NB4 (cell line): ENCODE measurements at regions not wholly inside any gene's neighbourhood (a gene's known extent, or its start where the extent isn't known, plus 50 kb on each side); places are given as distances from the start of the nearest gene placed in this dataset.

Experiments used
- MYC ChIP-seq: IDR thresholded peaks from 2 replicates; pipeline ENCODE4 v1.6.1; 2011; ENCODE audit warnings: low read depth, low read length
- TF ChIP-seq, protein P1 (sequence below): IDR thresholded peaks from one replicate; pipeline ENCODE4 v1.5.1; 2012; ENCODE audit warnings: low read depth, low read length

DNA sequence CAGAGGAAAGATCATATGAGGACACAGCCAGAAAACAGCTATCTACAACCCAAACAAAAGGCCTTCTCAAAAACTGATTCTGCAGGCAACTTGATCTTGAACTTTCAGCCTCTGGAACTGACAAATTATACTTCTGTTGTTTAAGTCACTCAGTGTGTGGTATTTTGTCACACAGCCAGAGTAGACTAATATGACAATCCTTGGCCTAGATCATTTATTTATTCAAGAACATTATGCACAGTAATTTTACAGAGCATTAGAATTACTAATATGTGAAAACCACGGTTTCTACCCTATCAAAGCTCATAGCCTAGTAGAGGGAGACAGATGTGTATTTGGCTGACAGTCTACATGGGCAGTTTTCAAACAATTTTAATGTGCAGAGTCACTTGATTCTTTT is 167.8 kb upstream of the PCDH18 start:
- TF ChIP-seq, protein P1, sequence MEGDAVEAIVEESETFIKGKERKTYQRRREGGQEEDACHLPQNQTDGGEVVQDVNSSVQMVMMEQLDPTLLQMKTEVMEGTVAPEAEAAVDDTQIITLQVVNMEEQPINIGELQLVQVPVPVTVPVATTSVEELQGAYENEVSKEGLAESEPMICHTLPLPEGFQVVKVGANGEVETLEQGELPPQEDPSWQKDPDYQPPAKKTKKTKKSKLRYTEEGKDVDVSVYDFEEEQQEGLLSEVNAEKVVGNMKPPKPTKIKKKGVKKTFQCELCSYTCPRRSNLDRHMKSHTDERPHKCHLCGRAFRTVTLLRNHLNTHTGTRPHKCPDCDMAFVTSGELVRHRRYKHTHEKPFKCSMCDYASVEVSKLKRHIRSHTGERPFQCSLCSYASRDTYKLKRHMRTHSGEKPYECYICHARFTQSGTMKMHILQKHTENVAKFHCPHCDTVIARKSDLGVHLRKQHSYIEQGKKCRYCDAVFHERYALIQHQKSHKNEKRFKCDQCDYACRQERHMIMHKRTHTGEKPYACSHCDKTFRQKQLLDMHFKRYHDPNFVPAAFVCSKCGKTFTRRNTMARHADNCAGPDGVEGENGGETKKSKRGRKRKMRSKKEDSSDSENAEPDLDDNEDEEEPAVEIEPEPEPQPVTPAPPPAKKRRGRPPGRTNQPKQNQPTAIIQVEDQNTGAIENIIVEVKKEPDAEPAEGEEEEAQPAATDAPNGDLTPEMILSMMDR: no peak
- TF ChIP-seq MYC: no peak
